Transverse colon (tissue), 4 donors: ENCODE measurements at regions not wholly inside any gene's neighbourhood (a gene's known extent, or its start where the extent isn't known, plus 50 kb on each side); places are given as distances from the start of the nearest gene placed in this dataset.

Experiments used
- DNase-seq: peaks from one replicate; pipeline ENCODE4 v3.0.0-alpha.2; 2019
- H3K27ac ChIP-seq, 4 donors: fragments of 200-600 bp; sonication (generic); 2 replicates each; pipeline ENCODE4 v1.5.1; 2016 to 2018; ENCODE audit warnings: inconsistent platforms in 4 of 4
- H3K27me3 ChIP-seq: fragments of 200-600 bp; sonication (generic); 2 replicates; pipeline ENCODE4 v1.5.1; 2017; ENCODE audit warnings: inconsistent platforms
- H3K36me3 ChIP-seq, 4 donors: fragments of 200-600 bp; sonication (generic); 2 replicates each; pipeline ENCODE4 v1.5.1; 2017 to 2019; ENCODE audit warnings: inconsistent platforms in 4 of 4
- H3K4me1 ChIP-seq, 4 donors: fragments of 200-600 bp; sonication (generic); 2 replicates each; pipeline ENCODE4 v1.5.1; 2017 to 2020; ENCODE audit warnings: inconsistent platforms in 4 of 4
- H3K4me3 ChIP-seq, 4 donors: fragments of 200-600 bp; sonication (generic); 1 replicate in 1 of 4; 2 replicates in 3 of 4; pipeline versions ENCODE4 v1.5.1 to v1.6.1; 2017 to 2019; ENCODE audit warnings: inconsistent platforms in 4 of 4
- H3K9me3 ChIP-seq, 2 donors: fragments of 200-600 bp; sonication (generic); 2 replicates each; pipeline ENCODE4 v1.5.1; 2017 to 2019; ENCODE audit warnings: inconsistent platforms in 2 of 2
- CTCF ChIP-seq, 5 experiments: fragments of 200-600 bp in 3 of 5; fragments of 450-650 bp in 2 of 5; sonication (generic) in 3 of 5; IDR thresholded peaks; 1 replicate in 2 of 5; 2 replicates in 3 of 5; pipeline ENCODE4 v1.5.1; 2016 to 2017; ENCODE audit warnings: antibody characterized with exemption in 5 of 5, inconsistent platforms in 3 of 5, mild to moderate bottlenecking in 2 of 5, moderate library complexity in 1 of 5
- EP300 ChIP-seq: sonication (generic); formaldehyde crosslinking; IDR thresholded peaks from one replicate; pipeline ENCODE4 v1.6.1; 2017; ENCODE audit warnings: antibody characterized with exemption, low read depth
- POLR2A ChIP-seq: fragments of 450-650 bp; IDR thresholded peaks from one replicate; pipeline ENCODE4 v1.6.1; 2016; ENCODE audit warnings: antibody characterized with exemption, mild to moderate bottlenecking, moderate library complexity
- POLR2AphosphoS5 ChIP-seq, 3 donors: sonication (generic); formaldehyde crosslinking; IDR thresholded peaks; one replicate each; pipeline ENCODE4 v1.6.1; 2016; ENCODE audit warnings: antibody characterized with exemption in 3 of 3
- WGBS, 2 donors: methylation state at CpG; one replicate each; pipeline ENCODE4 v1.1.5; 2018; ENCODE audit warnings: low coverage in 1 of 2; 5-methylcytosine and 5-hydroxymethylcytosine counted together
- in situ Hi-C, 4 donors: fragments of 200-750 bp; cut with MboI; loops; one replicate each; pipeline versions ENCODE4 v1.15.0 to v1.15.1; 2017; ENCODE audit warnings: low sequenced_read_pairs in 3 of 4, low pct_ligation_motif_present in 1 of 4, low pct_unique_long_range_greater_than_20kb in 1 of 4
- intact Hi-C: fragments of 100-400 bp; cut with DNase I; formaldehyde crosslinking; loops from one replicate; pipeline ENCODE4 v1.15.1; 2023; ENCODE audit warnings: low total_unique reads

- Histone ChIP-seq H3K9me3 (no peaks in the 10 kb centered on the region), H3K4me3 (no peak overlapping the region), H3K36me3 (no peaks in the 10 kb centered on the region), H3K4me1 (no peaks in the 10 kb centered on the region), H3K27ac (no peak overlapping the region), H3K27me3 (no peaks in the 10 kb centered on the region)
- intact Hi-C loops (no loop called here), in situ Hi-C loops (no loop called here)
- TF ChIP-seq POLR2A = no peak
- TF ChIP-seq EP300 = no peak
- no peak for TF ChIP-seq CTCF (IDR thresholded peaks at IDR 0.05)
- TF ChIP-seq POLR2AphosphoS5 (IDR thresholded peaks at IDR 0.05) = no peak
- no peak for DNase-seq
These were observed 1395.7 kb upstream of the MAP3K7 start for GRCh38 chr6:91982559-91982958.

DNA sequence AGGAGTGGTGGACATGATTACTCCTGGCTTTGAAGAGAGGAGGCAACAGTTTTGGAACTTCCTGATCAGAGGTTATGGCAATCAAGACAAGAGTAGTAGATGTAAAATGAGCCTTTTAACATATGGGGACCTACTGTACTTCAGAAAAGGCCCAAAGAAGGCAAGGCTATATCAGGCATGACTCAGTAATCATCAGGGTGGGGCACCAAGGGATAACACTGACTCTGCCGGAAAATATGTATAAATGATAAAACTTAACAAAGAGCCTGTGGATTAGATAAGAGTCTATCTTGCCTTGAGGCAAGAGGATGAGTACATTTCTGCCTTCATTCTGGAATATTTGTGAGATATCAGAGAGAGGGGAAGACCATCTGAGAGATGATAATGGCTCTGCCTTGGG, 1389.9 kb upstream of the MAP3K7 start:
- Histone ChIP-seq H3K4me3 (no peak overlapping the region), H3K4me1 (no peaks in the 10 kb centered on the region), H3K9me3 (no peaks in the 10 kb centered on the region), H3K27me3 (no peaks in the 10 kb centered on the region), H3K27ac (no peak overlapping the region), H3K36me3 (no peaks in the 10 kb centered on the region)
- WGBS, 2 donors = 85 to 100% methylated on average over 1 of the region's 1 CpG
- in situ Hi-C loops = no loop called here
- TF ChIP-seq EP300 (no peak), CTCF (IDR thresholded peaks at IDR 0.05) (no peak), POLR2A (no peak), POLR2AphosphoS5 (IDR thresholded peaks at IDR 0.05) (no peak)
- intact Hi-C loops = no loop called here
- no peak for DNase-seq

DNA sequence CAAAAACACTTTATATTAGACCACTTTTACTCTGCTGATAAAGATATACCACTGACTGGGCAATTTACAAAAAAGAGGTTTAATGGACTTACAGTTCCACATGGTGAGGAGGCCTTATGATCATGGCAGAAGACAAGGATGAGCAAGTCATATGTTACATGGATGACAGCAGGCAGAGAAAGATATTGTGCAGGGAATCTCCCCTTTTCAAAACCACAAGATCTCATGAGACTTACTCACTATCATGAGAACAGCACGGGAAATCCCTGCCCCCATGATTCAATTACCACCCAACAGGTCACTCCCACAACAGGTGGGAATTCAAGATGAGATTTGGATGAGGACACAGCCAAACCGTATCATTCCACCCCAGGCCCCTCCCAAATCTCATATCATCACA, 1383.8 kb upstream of the MAP3K7 start:
- intact Hi-C loops (no loop called here), in situ Hi-C loops (no loop called here)
- no peak for TF ChIP-seq EP300
- TF ChIP-seq POLR2AphosphoS5 (IDR thresholded peaks at IDR 0.05) = no peak
- no peak for TF ChIP-seq POLR2A
- TF ChIP-seq CTCF (IDR thresholded peaks at IDR 0.05) = no peak
- Histone ChIP-seq H3K36me3 (no peaks in the 10 kb centered on the region), H3K4me3 (no peak overlapping the region), H3K27me3 (no peaks in the 10 kb centered on the region), H3K9me3 (no peaks in the 10 kb centered on the region), H3K27ac (no peak overlapping the region), H3K4me1 (no peaks in the 10 kb centered on the region)
- DNase-seq = no peak
- 58 to 63% methylated on average over 2 of the region's 2 CpGs for WGBS, 2 donors

DNA sequence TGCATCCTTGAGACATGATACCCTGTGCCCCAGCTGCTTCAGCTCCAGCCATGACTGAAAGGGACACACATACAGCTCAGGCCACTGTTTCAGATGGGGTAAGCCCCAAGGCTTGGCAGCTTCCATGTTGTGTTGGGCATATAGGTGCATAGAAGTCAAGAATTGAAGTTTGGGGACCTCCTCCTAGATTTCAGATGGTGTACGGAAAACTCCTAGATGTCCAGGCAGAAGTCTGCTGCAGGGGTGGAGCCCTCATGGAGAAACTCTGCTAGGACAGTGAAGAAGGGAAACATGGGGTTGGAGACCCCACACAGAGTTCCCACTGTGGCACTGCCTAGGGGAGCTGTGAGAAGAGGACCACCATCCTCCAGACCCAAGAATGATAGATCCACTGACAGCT, 1379.0 kb upstream of the MAP3K7 start:
- in situ Hi-C loops = no loop called here
- H3K36me3 ChIP-seq = no peaks in the 10 kb centered on the region
- H3K4me1 ChIP-seq = no peaks in the 10 kb centered on the region
- no peaks in the 10 kb centered on the region for H3K27me3 ChIP-seq
- TF ChIP-seq CTCF (IDR thresholded peaks at IDR 0.05) = no peak
- WGBS, 2 donors = 89% methylated on average over 1 of the region's 1 CpG; no CpG with 5 or more reads in 1 of the 2 donors
- H3K4me3 ChIP-seq = no peak overlapping the region
- intact Hi-C loops = no loop called here
- DNase-seq = no peak
- no peak overlapping the region for H3K27ac ChIP-seq
- no peaks in the 10 kb centered on the region for H3K9me3 ChIP-seq
